WERI-Rb-1 (cell line): ENCODE measurements at regions not wholly inside any gene's neighbourhood (a gene's known extent, or its start where the extent isn't known, plus 50 kb on each side); places are given as distances from the start of the nearest gene placed in this dataset.

Experiments used
- DNase-seq: peaks from one replicate; pipeline ENCODE4 v3.0.0-alpha.2; 2020
- H3K27ac ChIP-seq: fragments of 250-450 bp; sonication (Bioruptor Pico); 2 replicates; pipeline ENCODE4 v1.5.1; 2020; ENCODE audit warnings: mild to moderate bottlenecking, moderate library complexity
- H3K27me3 ChIP-seq: fragments of 250-450 bp; sonication (Bioruptor Pico); 2 replicates; pipeline ENCODE4 v1.5.1; 2021; ENCODE audit warnings: mild to moderate bottlenecking, low read depth, moderate library complexity; ENCODE audit not compliant: insufficient read depth, severe bottlenecking
- H3K36me3 ChIP-seq: fragments of 250-450 bp; sonication (Bioruptor Pico); 2 replicates; pipeline ENCODE4 v1.5.1; 2020; ENCODE audit warnings: mild to moderate bottlenecking, moderate library complexity
- H3K4me3 ChIP-seq: 2 replicates; pipeline ENCODE4 v1.5.1; 2011; ENCODE audit warnings: low read depth, mild to moderate bottlenecking, control low read depth, low read length
- H3K9me3 ChIP-seq: fragments of 250-450 bp; sonication (Bioruptor Pico); 2 replicates; pipeline ENCODE4 v1.5.1; 2021; ENCODE audit warnings: mild to moderate bottlenecking, moderate library complexity; ENCODE audit not compliant: severe bottlenecking
- CTCF ChIP-seq: IDR thresholded peaks from 2 replicates; pipeline ENCODE4 v1.5.1; 2011; ENCODE audit warnings: low read depth, mild to moderate bottlenecking, control low read depth, inconsistent platforms, low read length

GRCh38 chr7:42596737-42597136 lies 315.1 kb downstream of the C7orf25 start:
- H3K27ac ChIP-seq: no peak overlapping the region
- H3K27me3 ChIP-seq: peaks cover 4% of the 10 kb centered on the region
- no peak overlapping the region for H3K4me3 ChIP-seq
- no peaks in the 10 kb centered on the region for H3K9me3 ChIP-seq
- no peak for DNase-seq
- H3K36me3 ChIP-seq: no peaks in the 10 kb centered on the region
- no peak for TF ChIP-seq CTCF

GRCh38 chr7:42593860-42594259 lies 318.0 kb downstream of the C7orf25 start:
- no peak for DNase-seq
- Histone ChIP-seq H3K4me3 (no peak overlapping the region), H3K27me3 (peaks cover 4% of the 10 kb centered on the region), H3K27ac (no peak overlapping the region), H3K36me3 (no peaks in the 10 kb centered on the region), H3K9me3 (no peaks in the 10 kb centered on the region)
- no peak for TF ChIP-seq CTCF

- no peak for DNase-seq
- no peak overlapping the region for H3K27ac ChIP-seq
Measured at GRCh38 chr7:42590771-42591310, 321.0 kb downstream of the C7orf25 start.

GRCh38 chr7:42588876-42589275 lies 323.0 kb downstream of the C7orf25 start:
- Histone ChIP-seq H3K27ac (no peak overlapping the region), H3K36me3 (no peaks in the 10 kb centered on the region), H3K27me3 (peaks cover 8% of the 10 kb centered on the region), H3K9me3 (no peaks in the 10 kb centered on the region), H3K4me3 (no peak overlapping the region)
- no peak for DNase-seq
- no peak for TF ChIP-seq CTCF

More at GRCh38 chr7:42590771-42591310, 321.0 kb downstream of the C7orf25 start:
- H3K36me3 ChIP-seq: no peaks in the 10 kb centered on the region
- peaks cover 12% of the 10 kb centered on the region for H3K27me3 ChIP-seq
- H3K4me3 ChIP-seq: no peak overlapping the region
- TF ChIP-seq CTCF: no peak
- H3K9me3 ChIP-seq: no peaks in the 10 kb centered on the region

- peaks cover 8% of the 10 kb centered on the region for H3K27me3 ChIP-seq
- TF ChIP-seq CTCF: no peak
- H3K9me3 ChIP-seq: no peaks in the 10 kb centered on the region
- no peak overlapping the region for H3K4me3 ChIP-seq
- H3K36me3 ChIP-seq: no peaks in the 10 kb centered on the region
- DNase-seq: no peak
- H3K27ac ChIP-seq: no peak overlapping the region
Measured at GRCh38 chr7:42587806-42588205, 324.1 kb downstream of the C7orf25 start.

- no peak for DNase-seq
- H3K27me3 ChIP-seq: peaks cover 26% of the 10 kb centered on the region
- H3K36me3 ChIP-seq: no peaks in the 10 kb centered on the region
- H3K4me3 ChIP-seq: no peak overlapping the region
- H3K9me3 ChIP-seq: peaks cover 2% of the 10 kb centered on the region
- no peak overlapping the region for H3K27ac ChIP-seq
- TF ChIP-seq CTCF: no peak
Measured at GRCh38 chr7:42580061-42580460, 331.8 kb downstream of the C7orf25 start.
